SJCRH30 (cell line): ENCODE measurements at regions not wholly inside any gene's neighbourhood (a gene's known extent, or its start where the extent isn't known, plus 50 kb on each side); places are given as distances from the start of the nearest gene placed in this dataset.
"Not testable (repeated sequence)": the region's sequence is repeated elsewhere in the genome, so short reads cannot be mapped to it uniquely, and the experiment has no call there.

ENCODE experiments used
- DNase-seq, 2 experiments: peaks; one replicate each; pipeline ENCODE4 v3.0.0-alpha.2; 2015 to 2020
- H3K27ac ChIP-seq: fragments of 250-450 bp; sonication (Bioruptor Pico); 2 replicates; pipeline ENCODE4 v1.5.1; 2020; ENCODE audit warnings: mild to moderate bottlenecking, moderate library complexity
- H3K27me3 ChIP-seq: fragments of 250-450 bp; sonication (Bioruptor Pico); 2 replicates; pipeline ENCODE4 v1.5.1; 2020; ENCODE audit warnings: mild to moderate bottlenecking, moderate library complexity
- H3K36me3 ChIP-seq: fragments of 250-450 bp; sonication (Bioruptor Pico); 2 replicates; pipeline ENCODE4 v1.5.1; 2020; ENCODE audit warnings: mild to moderate bottlenecking, moderate library complexity
- H3K4me1 ChIP-seq: fragments of 250-450 bp; sonication (Bioruptor Pico); 2 replicates; pipeline ENCODE4 v1.5.1; 2020; ENCODE audit warnings: mild to moderate bottlenecking, moderate library complexity
- H3K4me3 ChIP-seq: fragments of 250-450 bp; sonication (Bioruptor Pico); 2 replicates; pipeline ENCODE4 v1.5.1; 2020; ENCODE audit warnings: mild to moderate bottlenecking, moderate library complexity
- H3K9me3 ChIP-seq: fragments of 250-450 bp; sonication (Bioruptor Pico); replicated peaks from 2 replicates; pipeline ENCODE4 v1.5.1; 2020; ENCODE audit warnings: mild to moderate bottlenecking, moderate library complexity

- no peaks in the 10 kb centered on the region for H3K27me3 ChIP-seq
- H3K36me3 ChIP-seq = no peaks in the 10 kb centered on the region
- no peaks in the 10 kb centered on the region; the same call in 1 of the 2 replicates for H3K9me3 ChIP-seq
- no peak for DNase-seq
- no peaks in the 10 kb centered on the region for H3K4me1 ChIP-seq
- no peak overlapping the region for H3K27ac ChIP-seq
- no peak overlapping the region for H3K4me3 ChIP-seq
Observed at GRCh38 chr14:80298491-80299017, 87.2 kb upstream of the DIO2 start.

- H3K27me3 ChIP-seq = no peaks in the 10 kb centered on the region
- no peak overlapping the region for H3K4me3 ChIP-seq
- no peak for DNase-seq
- no peaks in the 10 kb centered on the region for H3K36me3 ChIP-seq
- H3K9me3 ChIP-seq = no peaks in the 10 kb centered on the region
- no peak overlapping the region for H3K27ac ChIP-seq
- no peaks in the 10 kb centered on the region for H3K4me1 ChIP-seq
Observed at GRCh38 chr14:80291101-80291500, 79.8 kb upstream of the DIO2 start.

- H3K36me3 ChIP-seq, H3K27me3 ChIP-seq, H3K4me3 ChIP-seq, DNase-seq, H3K4me1 ChIP-seq, H3K27ac ChIP-seq, H3K9me3 ChIP-seq: not testable (repeated sequence)
Observed at GRCh38 chr14:80286744-80287143, 75.4 kb upstream of the DIO2 start.

- Histone ChIP-seq H3K27me3 (no peaks in the 10 kb centered on the region), H3K4me1 (peaks cover 7% of the 10 kb centered on the region; the same call in 1 of the 2 replicates), H3K36me3 (no peaks in the 10 kb centered on the region), H3K4me3 (no peak overlapping the region), H3K9me3 (no peaks in the 10 kb centered on the region), H3K27ac (no peak overlapping the region)
- no peak for DNase-seq
Observed at GRCh38 chr14:80278293-80279023, 67.2 kb upstream of the DIO2 start.

- Histone ChIP-seq H3K27ac (no peak overlapping the region), H3K4me3 (no peak overlapping the region), H3K4me1 (peaks cover 7% of the 10 kb centered on the region; the same call in 1 of the 2 replicates), H3K9me3 (no peaks in the 10 kb centered on the region), H3K36me3 (no peaks in the 10 kb centered on the region), H3K27me3 (no peaks in the 10 kb centered on the region)
- DNase-seq = no peak
Observed at GRCh38 chr14:80275208-80275850, 64.0 kb upstream of the DIO2 start.

- H3K27me3 ChIP-seq, H3K27ac ChIP-seq, H3K36me3 ChIP-seq, H3K9me3 ChIP-seq, H3K4me1 ChIP-seq, H3K4me3 ChIP-seq, DNase-seq: not testable (repeated sequence)
Observed at GRCh38 chr14:80274310-80274709, 63.0 kb upstream of the DIO2 start.

GRCh38 chr14:80271389-80271788, 60.1 kb upstream of the DIO2 start:
- no peak overlapping the region for H3K27ac ChIP-seq
- H3K9me3 ChIP-seq = no peaks in the 10 kb centered on the region
- no peak overlapping the region for H3K4me3 ChIP-seq
- no peaks in the 10 kb centered on the region for H3K27me3 ChIP-seq
- DNase-seq = no peak
- H3K36me3 ChIP-seq = no peaks in the 10 kb centered on the region
- H3K4me1 ChIP-seq = peaks cover 2% of the 10 kb centered on the region; the same call in 1 of the 2 replicates

GRCh38 chr14:80269353-80269925, 58.1 kb upstream of the DIO2 start:
- no peak overlapping the region for H3K4me3 ChIP-seq
- H3K9me3 ChIP-seq = no peaks in the 10 kb centered on the region
- no peak overlapping the region for H3K27ac ChIP-seq
- DNase-seq = no peak
- no peaks in the 10 kb centered on the region for H3K4me1 ChIP-seq
- H3K36me3 ChIP-seq = no peaks in the 10 kb centered on the region
- no peaks in the 10 kb centered on the region for H3K27me3 ChIP-seq

- Histone ChIP-seq H3K27ac (no peak overlapping the region), H3K4me1 (no peaks in the 10 kb centered on the region), H3K36me3 (no peaks in the 10 kb centered on the region), H3K9me3 (no peaks in the 10 kb centered on the region), H3K4me3 (no peak overlapping the region), H3K27me3 (no peaks in the 10 kb centered on the region)
- DNase-seq = no peak
Observed at GRCh38 chr14:80266930-80267329, 55.6 kb upstream of the DIO2 start.

- H3K9me3 ChIP-seq = no peaks in the 10 kb centered on the region
- no peak for DNase-seq
Observed at GRCh38 chr14:80264702-80265101, 53.4 kb upstream of the DIO2 start.

More at GRCh38 chr14:80264702-80265101, 53.4 kb upstream of the DIO2 start:
- H3K27ac ChIP-seq = no peak overlapping the region
- H3K4me1 ChIP-seq = no peaks in the 10 kb centered on the region
- no peaks in the 10 kb centered on the region for H3K36me3 ChIP-seq
- no peaks in the 10 kb centered on the region for H3K27me3 ChIP-seq
- H3K4me3 ChIP-seq = no peak overlapping the region
